Naive thymus-derived CD4-positive, alpha-beta T cell (primary cell): ENCODE measurements at regions not wholly inside any gene's neighbourhood (a gene's known extent, or its start where the extent isn't known, plus 50 kb on each side); places are given as distances from the start of the nearest gene placed in this dataset.

Experiments
- ATAC-seq: fragments of 150-1000 bp; cut with Tn5 transposase; 2 replicates; pipeline ENCODE4 v1.10.0; 2021; ENCODE audit warnings: mild to moderate bottlenecking, moderate library complexity
- CTCF ChIA-PET: fragments of 350-600 bp; sonication (Branson Sonifier 250); formaldehyde crosslinking; loops from one replicate; lab custom pipeline; 2021; ENCODE audit warnings: antibody characterized with exemption; lab: Charles Lee
- POLR2A ChIA-PET: fragments of 350-600 bp; sonication (Branson Sonifier 250); formaldehyde crosslinking; loops from one replicate; lab custom pipeline; 2021; ENCODE audit warnings: antibody characterized with exemption, inconsistent platforms; lab: Charles Lee
- DNase-seq, 9 donors: peaks; one replicate each; pipeline versions ENCODE4 v3.0.0 to v3.0.0-alpha.2; 2020 to 2022; ENCODE audit warnings: mixed read lengths in 1 of 9
- H3K27ac ChIP-seq: one replicate; pipeline ENCODE4 v1.7.0; 2013; ENCODE audit warnings: mild to moderate bottlenecking, low read depth, low read length, moderate library complexity
- H3K27me3 ChIP-seq, 2 donors: one replicate each; pipeline ENCODE4 v1.7.0; 2013; ENCODE audit warnings: low read length in 2 of 2, mild to moderate bottlenecking in 2 of 2, moderate library complexity in 2 of 2; ENCODE audit not compliant: control insufficient read depth in 2 of 2, insufficient read depth in 2 of 2
- H3K36me3 ChIP-seq, 3 experiments: 1 replicate in 2 of 3; 2 replicates in 1 of 3; pipeline ENCODE4 v1.7.0; 2013; ENCODE audit warnings: low read length in 3 of 3, mild to moderate bottlenecking in 3 of 3, moderate library complexity in 1 of 3; ENCODE audit not compliant: insufficient read depth in 3 of 3, control insufficient read depth in 2 of 3
- H3K4me1 ChIP-seq, 2 donors: one replicate each; pipeline ENCODE4 v1.7.0; 2013; ENCODE audit warnings: low read length in 2 of 2, mild to moderate bottlenecking in 2 of 2, moderate library complexity in 1 of 2; ENCODE audit not compliant: control insufficient read depth in 2 of 2, insufficient read depth in 2 of 2
- H3K4me3 ChIP-seq: 2 replicates; pipeline ENCODE4 v1.7.0; 2013; ENCODE audit warnings: mild to moderate bottlenecking, low read length
- H3K9me3 ChIP-seq, 3 experiments: 1 replicate in 2 of 3; 2 replicates in 1 of 3; pipeline ENCODE4 v1.7.0; 2013; ENCODE audit warnings: low read length in 3 of 3; ENCODE audit not compliant: control insufficient read depth in 2 of 3
- H3K27ac Mint-ChIP-seq, 9 donors: one replicate each; pipeline ENCODE4 v1.8.0; 2020 to 2022; ENCODE audit warnings: mixed read lengths in 9 of 9, mild to moderate bottlenecking in 8 of 9, moderate library complexity in 5 of 9, inconsistent platforms in 2 of 9
- H3K27me3 Mint-ChIP-seq, 5 donors: one replicate each; pipeline ENCODE4 v1.8.0; 2021 to 2022; ENCODE audit warnings: mixed read lengths in 5 of 5, mild to moderate bottlenecking in 1 of 5
- H3K36me3 Mint-ChIP-seq, 5 donors: one replicate each; pipeline ENCODE4 v1.8.0; 2020 to 2022; ENCODE audit warnings: mixed read lengths in 5 of 5, mild to moderate bottlenecking in 3 of 5, inconsistent platforms in 1 of 5
- H3K4me1 Mint-ChIP-seq, 7 donors: one replicate each; pipeline ENCODE4 v1.8.0; 2020 to 2022; ENCODE audit warnings: mixed read lengths in 7 of 7, mild to moderate bottlenecking in 3 of 7, inconsistent platforms in 1 of 7
- H3K4me3 Mint-ChIP-seq, 10 donors: one replicate each; pipeline ENCODE4 v1.8.0; 2020 to 2022; ENCODE audit warnings: mild to moderate bottlenecking in 10 of 10, mixed read lengths in 10 of 10, moderate library complexity in 6 of 10, inconsistent platforms in 2 of 10
- H3K9me3 Mint-ChIP-seq, 11 donors: one replicate each; pipeline ENCODE4 v1.8.0; 2020 to 2022; ENCODE audit warnings: mixed read lengths in 11 of 11, mild to moderate bottlenecking in 4 of 11, inconsistent platforms in 1 of 11, moderate library complexity in 1 of 11
- intact Hi-C, 2 donors: fragments of 100-400 bp; cut with micrococcal nuclease; formaldehyde crosslinking; loops; one replicate each; pipeline ENCODE4 v1.15.1; 2023

DNA sequence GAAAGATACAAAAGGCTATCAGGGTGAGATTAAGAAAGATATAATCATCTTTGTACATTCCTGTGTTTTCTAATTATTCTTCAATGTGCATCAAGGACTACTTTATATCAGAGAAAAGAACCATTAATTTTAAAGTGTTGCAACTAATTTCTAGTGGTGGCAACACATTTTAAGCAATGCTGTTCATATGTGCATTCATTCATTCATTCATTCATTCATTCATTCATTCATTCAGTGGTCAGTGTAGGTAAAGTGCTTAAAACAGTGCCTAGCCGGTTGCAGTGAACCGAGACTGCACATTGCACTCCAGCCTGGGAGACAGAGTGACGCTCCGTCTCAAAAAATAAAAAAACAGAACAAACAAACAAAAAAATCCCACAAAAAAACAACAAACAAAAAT is 155.7 kb upstream of the ZNF536 start:
- intact Hi-C loops = no loop called here
- Histone ChIP-seq H3K27me3 (no peaks in the 10 kb centered on the region), H3K4me1 (no peaks in the 10 kb centered on the region), H3K4me3 (no peak overlapping the region), H3K36me3 (no peaks in the 10 kb centered on the region), H3K9me3 (no peaks in the 10 kb centered on the region), H3K27ac (no peak overlapping the region)
- Mint-ChIP-seq H3K27ac (no peak overlapping the region), H3K9me3 (peaks cover 0 to 3% (median 0%) of the 10 kb centered on the region in 11 donors), H3K4me1 (peaks cover 0 to 15% (median 4%) of the 10 kb centered on the region in 7 donors), H3K36me3 (peaks cover 0 to 3% (median 0%) of the 10 kb centered on the region in 5 donors), H3K4me3 (no peak overlapping the region), H3K27me3 (peaks cover 12 to 52% (median 32%) of the 10 kb centered on the region in 5 donors)
- no peak for ATAC-seq
- DNase-seq = no peak
- POLR2A ChIA-PET = no interaction called here
- CTCF ChIA-PET = no interaction called here

DNA sequence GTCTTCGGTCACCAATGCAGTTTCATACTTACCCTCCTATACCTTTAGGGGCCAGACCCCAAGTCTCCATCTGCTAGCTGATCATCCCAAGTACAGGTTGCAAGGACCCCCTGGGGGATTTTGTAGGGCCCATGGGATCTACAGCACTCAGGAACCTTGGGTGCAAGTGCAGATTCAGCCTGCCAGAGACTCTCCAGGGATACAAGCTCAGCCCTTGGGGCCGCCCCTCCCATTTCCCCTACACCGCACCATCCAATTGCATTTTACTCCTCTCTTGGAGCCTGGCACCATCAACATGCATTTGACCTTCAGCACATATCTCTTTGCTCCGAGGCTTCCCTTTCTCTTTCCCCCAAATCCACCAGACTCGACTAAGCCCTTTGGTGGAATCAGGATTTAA is 154.7 kb upstream of the ZNF536 start:
- Histone ChIP-seq H3K4me1 (no peaks in the 10 kb centered on the region), H3K27ac (no peak overlapping the region), H3K4me3 (no peak overlapping the region), H3K27me3 (no peaks in the 10 kb centered on the region), H3K9me3 (no peaks in the 10 kb centered on the region), H3K36me3 (no peaks in the 10 kb centered on the region)
- CTCF ChIA-PET = no interaction called here
- no peak for ATAC-seq
- Mint-ChIP-seq H3K36me3 (peaks cover 0 to 5% (median 0%) of the 10 kb centered on the region in 5 donors), H3K9me3 (peaks cover 0 to 6% (median 0%) of the 10 kb centered on the region in 11 donors), H3K27me3 (peaks cover 20 to 58% (median 39%) of the 10 kb centered on the region in 5 donors), H3K4me3 (no peak overlapping the region), H3K4me1 (peaks cover 0 to 15% (median 6%) of the 10 kb centered on the region in 7 donors), H3K27ac (no peak overlapping the region)
- DNase-seq = no peak
- intact Hi-C loops = no loop called here
- POLR2A ChIA-PET = no interaction called here

DNA sequence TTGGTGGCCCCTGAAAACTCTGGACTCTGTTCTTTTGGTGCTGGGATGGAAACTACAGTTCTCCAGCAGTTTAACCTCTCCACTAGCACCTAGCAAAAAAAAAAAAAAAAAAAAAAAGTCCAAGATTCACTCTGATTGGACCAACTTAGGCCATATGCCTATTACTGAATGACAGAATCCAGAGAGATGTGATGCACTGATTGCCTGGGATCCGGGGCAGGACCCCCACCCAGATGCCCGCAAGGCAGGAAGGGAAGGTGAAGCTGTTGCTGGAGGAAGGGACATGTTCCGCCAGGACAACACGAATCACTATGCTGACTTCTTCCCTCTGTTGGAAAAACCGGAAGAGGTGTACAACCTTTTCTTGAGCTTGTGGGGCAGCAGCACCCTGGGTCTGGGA is 152.5 kb upstream of the ZNF536 start:
- ChIA-PET CTCF (no interaction called here), POLR2A (no interaction called here)
- H3K27ac Mint-ChIP-seq = peak overlapping the region in 1 of 9 donors; percentile 67
- intact Hi-C loops = no loop called here
- Histone ChIP-seq H3K4me3 (no peak overlapping the region), H3K27me3 (peaks cover 0 to under 1% of the 10 kb centered on the region in 2 donors), H3K27ac (no peak overlapping the region), H3K36me3 (no peaks in the 10 kb centered on the region), H3K9me3 (no peaks in the 10 kb centered on the region), H3K4me1 (no peaks in the 10 kb centered on the region)
- peaks cover 38 to 69% (median 54%) of the 10 kb centered on the region in 5 donors for H3K27me3 Mint-ChIP-seq
- H3K4me3 Mint-ChIP-seq = no peak overlapping the region
- peaks cover 0 to 10% (median 3%) of the 10 kb centered on the region in 5 donors for H3K36me3 Mint-ChIP-seq
- H3K9me3 Mint-ChIP-seq = peaks cover 0 to 10% (median 1%) of the 10 kb centered on the region in 11 donors
- DNase-seq (no peak), ATAC-seq (no peak)
- H3K4me1 Mint-ChIP-seq = peaks cover 2 to 27% (median 16%) of the 10 kb centered on the region in 7 donors

DNA sequence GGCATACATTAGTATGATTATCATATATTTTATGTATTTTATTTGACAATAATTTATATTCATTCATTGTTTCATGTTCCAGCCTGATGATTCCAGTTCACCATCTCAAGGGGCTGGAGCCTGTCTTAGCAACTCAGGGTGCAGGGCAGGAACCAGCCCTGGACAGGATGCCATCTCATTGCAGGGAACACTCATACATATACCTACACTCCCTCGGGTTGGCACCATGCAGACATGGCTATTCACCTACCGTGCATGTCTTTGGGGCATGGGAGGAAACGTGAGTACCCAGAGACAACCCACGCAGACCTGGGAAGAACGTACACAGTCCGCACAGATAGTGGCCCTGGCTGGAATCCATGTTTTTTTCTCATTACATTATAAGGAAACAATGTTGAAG is 151.0 kb upstream of the ZNF536 start:
- intact Hi-C loops = no loop called here
- Mint-ChIP-seq H3K9me3 (peaks cover 0 to 10% (median 4%) of the 10 kb centered on the region in 11 donors), H3K27me3 (peaks cover 45 to 70% (median 62%) of the 10 kb centered on the region in 5 donors), H3K36me3 (peaks cover 0 to 10% (median 6%) of the 10 kb centered on the region in 5 donors), H3K4me3 (no peak overlapping the region), H3K4me1 (peaks cover 8 to 29% (median 21%) of the 10 kb centered on the region in 7 donors), H3K27ac (peak overlapping the region in 1 of 9 donors; percentile 14)
- H3K4me3 ChIP-seq = no peak overlapping the region
- no peaks in the 10 kb centered on the region for H3K4me1 ChIP-seq
- peaks cover 0 to 4% of the 10 kb centered on the region in 2 donors for H3K27me3 ChIP-seq
- ATAC-seq = no peak
- H3K36me3 ChIP-seq = no peaks in the 10 kb centered on the region
- H3K9me3 ChIP-seq = no peaks in the 10 kb centered on the region
- CTCF ChIA-PET = no interaction called here
- POLR2A ChIA-PET = no interaction called here
- H3K27ac ChIP-seq = no peak overlapping the region
- no peak for DNase-seq

DNA sequence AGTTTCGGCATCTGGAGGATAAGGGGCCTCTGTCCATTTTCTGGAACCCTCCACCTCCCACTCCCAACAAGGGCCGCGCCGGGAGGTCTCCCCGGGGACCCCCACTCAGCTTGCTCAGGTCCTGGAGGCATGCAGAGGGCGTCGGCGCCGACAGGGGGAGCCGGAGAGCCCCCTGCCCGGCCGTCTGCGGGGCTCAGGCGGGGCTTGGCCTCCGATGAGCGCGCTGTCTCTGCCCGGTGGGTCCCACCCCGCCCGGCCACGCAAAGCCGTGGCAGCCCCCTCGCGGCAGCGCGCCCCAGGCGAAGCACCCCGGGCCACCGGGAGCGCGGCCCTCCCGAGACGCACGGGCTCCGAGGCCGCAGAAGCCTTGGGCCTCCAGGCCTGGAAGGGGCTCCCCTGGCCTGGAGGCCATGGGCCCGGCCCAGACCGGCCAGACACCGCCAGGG is 149.7 kb upstream of the ZNF536 start:
- H3K27me3 ChIP-seq = peaks cover 0 to 12% of the 10 kb centered on the region in 2 donors
- H3K36me3 Mint-ChIP-seq = peaks cover 0 to 13% (median 6%) of the 10 kb centered on the region in 5 donors
- H3K4me1 ChIP-seq = peaks cover 4 to 6% of the 10 kb centered on the region in 2 donors
- DNase-seq = peak in 1 of 9 donors; percentile 38
- no peak overlapping the region for H3K27ac ChIP-seq
- no peak overlapping the region for H3K27ac Mint-ChIP-seq
- H3K27me3 Mint-ChIP-seq = peaks cover 57 to 76% (median 72%) of the 10 kb centered on the region in 5 donors
- no peak for ATAC-seq
- no peaks in the 10 kb centered on the region for H3K36me3 ChIP-seq
- H3K9me3 ChIP-seq = no peaks in the 10 kb centered on the region
- no peak overlapping the region for H3K4me3 Mint-ChIP-seq
- H3K4me1 Mint-ChIP-seq = peaks cover 16 to 40% (median 30%) of the 10 kb centered on the region in 7 donors
- peaks cover 0 to 10% (median 4%) of the 10 kb centered on the region in 11 donors for H3K9me3 Mint-ChIP-seq
- ChIA-PET CTCF (no interaction called here), POLR2A (no interaction called here)
- intact Hi-C loops = no loop called here
- H3K4me3 ChIP-seq = no peak overlapping the region

DNA sequence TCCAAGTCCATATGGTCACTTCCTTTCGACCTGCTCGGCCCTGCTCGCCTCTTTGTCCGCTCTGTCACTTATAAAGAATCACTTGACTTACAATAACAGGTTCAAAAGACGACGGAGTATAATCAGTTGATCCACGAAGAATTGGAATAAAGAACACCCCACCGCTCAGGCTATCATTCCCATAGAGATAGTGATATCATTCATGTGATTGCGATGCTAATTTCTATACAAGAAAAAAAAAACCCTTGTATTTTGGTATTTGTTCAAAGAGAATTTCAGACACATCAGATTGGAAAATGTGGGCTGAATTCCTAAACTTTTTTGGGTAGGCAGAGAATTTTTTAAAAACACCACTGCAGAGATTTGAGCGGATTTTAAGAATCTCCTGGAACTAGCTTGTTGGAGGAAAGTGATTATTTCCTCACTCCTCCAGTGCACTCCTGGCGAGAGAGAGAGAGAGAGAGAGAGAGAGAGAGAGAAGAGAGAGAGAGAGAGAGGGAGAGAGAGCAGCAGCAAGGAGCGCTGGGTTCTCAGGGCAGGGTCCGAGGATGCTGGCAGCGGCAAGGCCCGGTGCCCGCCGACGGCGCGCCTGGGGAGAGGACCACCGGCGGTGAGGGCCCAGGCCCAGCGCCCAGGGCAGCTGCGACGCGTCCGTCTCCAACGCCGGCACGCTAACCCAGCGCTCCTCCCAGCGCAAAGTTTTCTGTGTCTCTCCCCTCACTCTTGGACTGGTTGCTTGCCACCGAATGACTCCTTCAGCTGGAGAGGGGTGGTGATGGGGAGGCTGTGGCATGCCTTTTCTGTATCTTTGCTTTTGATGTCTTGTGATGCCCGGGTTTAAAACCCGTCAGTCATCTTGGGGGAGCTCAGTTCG is 149.0 kb upstream of the ZNF536 start:
- Histone ChIP-seq H3K9me3 (no peaks in the 10 kb centered on the region), H3K4me1 (peaks cover 4 to 6% of the 10 kb centered on the region in 2 donors), H3K27ac (no peak overlapping the region), H3K27me3 (peaks cover 0 to 12% of the 10 kb centered on the region in 2 donors), H3K4me3 (no peak overlapping the region), H3K36me3 (no peaks in the 10 kb centered on the region)
- ChIA-PET POLR2A (no interaction called here), CTCF (no interaction called here)
- ATAC-seq (no peak), DNase-seq (no peak)
- intact Hi-C loops = no loop called here
- Mint-ChIP-seq H3K4me1 (peaks cover 19 to 42% (median 30%) of the 10 kb centered on the region in 7 donors), H3K9me3 (peaks cover 0 to 10% (median 4%) of the 10 kb centered on the region in 11 donors), H3K27ac (peak overlapping the region in 1 of 9 donors; percentile 11), H3K36me3 (peaks cover 0 to 13% (median 6%) of the 10 kb centered on the region in 5 donors), H3K27me3 (peaks cover 62 to 73% (median 67%) of the 10 kb centered on the region in 5 donors), H3K4me3 (peak overlapping the region in 1 of 10 donors; percentile 36)
